SHP77 (cell line): ENCODE measurements at regions not wholly inside any gene's neighbourhood (a gene's known extent, or its start where the extent isn't known, plus 50 kb on each side); places are given as distances from the start of the nearest gene placed in this dataset.

ENCODE experiments used
- DNase-seq, 2 experiments: peaks; one replicate each; lab custom pipeline; 2025; lab: John Stamatoyannopoulos, UW

DNA sequence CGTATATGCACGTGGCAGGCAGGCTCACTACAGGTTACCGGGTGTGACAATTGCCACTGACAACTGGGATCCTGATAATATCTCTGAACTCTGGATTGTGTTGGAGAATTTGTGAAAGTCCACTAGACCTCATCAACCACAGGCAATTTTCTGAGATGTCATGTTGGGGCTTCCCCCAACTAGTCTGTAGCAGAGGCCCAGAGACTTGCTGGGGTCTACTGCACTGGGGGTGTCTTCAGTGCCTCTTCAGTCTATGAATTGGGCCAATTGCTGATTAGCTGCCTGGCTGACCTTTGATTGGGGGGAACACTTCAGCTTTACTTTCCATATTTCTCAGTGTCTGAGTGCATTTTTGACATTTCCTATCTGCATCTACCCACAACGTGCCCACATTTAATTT lies 201.5 kb downstream of the MTX2 start:
- no peak for DNase-seq

DNA sequence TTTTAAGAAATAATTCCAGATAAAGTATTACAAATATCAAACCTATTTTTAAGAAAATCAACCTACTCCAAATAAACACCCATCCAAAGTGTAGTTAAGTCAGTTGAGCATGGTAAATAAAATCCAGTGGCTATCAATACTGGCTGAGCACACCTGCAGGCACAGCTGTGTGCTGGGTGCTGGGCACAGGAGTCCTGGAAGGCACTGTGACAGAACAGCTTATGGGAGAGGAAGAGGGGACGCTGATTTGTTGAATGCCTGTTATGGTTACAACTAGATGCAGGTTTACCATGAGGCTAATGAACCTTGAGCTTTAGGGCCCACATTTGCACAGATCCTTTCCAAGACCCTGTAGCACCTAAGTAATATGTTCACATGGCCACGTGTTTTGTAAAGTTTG lies 202.7 kb downstream of the MTX2 start:
- peak; percentile 4 to 36 for DNase-seq

DNA sequence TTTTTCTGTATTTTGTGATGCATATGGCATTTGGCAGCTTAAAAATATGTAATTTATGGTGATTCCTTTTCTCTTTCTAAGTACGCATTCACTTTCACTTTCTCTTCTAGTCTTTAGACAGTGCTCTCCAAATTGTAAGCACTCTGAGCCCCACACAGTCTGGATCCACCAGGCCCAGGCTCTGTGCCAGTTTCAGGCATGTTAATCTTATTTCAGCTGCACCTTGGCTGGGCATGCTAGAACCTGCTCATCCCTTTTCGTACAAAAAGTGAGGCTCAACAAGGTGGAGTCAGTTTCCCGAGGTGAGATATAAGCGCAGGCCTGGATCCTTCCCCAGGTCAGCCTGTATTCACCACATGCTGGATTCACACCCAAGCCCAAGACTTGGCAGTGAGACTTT lies 203.9 kb downstream of the MTX2 start:
- peak; percentile 49 to 72 for DNase-seq

DNA sequence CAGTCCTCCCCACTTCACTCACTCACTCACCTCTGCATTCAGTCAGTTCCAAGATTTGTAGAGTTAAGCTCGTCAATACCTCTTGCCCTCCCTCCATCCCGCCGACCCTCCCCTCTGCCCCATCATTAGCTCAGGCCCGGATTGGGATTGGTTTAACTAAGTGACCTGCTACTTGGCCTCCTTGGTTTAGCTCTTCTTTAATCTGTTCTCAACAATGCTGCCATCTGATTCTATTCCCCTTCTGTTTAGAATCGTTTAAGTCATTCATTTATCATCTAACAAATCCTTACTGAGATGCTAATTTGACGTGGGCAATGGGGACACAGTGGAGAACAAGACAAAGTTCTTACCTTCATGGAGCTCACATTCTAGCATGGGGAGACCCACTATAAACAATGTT lies 204.6 kb downstream of the MTX2 start:
- DNase-seq, result no peak

DNA sequence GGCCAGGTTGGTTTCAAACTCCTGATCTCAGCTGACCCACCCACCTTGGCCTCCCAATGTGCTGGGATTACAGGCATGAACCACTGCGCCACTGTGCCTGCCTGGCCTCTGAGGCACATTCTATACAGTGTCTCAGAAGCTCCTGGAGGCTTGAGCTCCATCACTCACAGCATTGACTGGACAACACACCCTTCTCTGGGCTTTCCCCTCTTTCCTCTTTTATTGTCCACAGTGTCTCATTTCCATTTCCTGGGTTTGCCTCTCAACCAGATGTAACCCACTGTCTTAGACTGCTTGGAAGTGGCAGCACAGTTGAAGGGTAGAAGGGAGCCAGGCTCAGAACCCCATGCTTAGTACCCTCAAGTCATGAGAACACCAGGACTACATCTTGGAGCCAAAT lies 208.1 kb downstream of the MTX2 start:
- no peak for DNase-seq

DNA sequence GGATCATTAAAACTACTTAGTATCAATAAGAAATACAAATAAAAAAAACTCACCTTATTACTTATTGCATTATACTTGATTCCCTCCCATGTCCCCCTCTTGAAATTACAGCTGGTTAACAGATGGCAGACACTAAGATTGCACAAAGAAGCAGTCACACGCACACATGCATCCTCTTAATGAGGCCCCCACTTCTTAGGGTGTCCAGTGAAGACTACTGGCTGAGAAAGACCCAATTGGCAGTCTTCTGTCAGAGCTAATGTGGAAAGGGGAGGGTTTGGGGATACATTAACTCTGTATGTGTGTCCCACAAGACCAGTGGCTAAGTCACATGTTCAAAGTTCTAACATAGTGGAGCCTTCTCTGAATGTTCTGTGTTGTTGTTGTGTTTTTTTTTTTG lies 210.7 kb downstream of the MTX2 start:
- no peak for DNase-seq

DNA sequence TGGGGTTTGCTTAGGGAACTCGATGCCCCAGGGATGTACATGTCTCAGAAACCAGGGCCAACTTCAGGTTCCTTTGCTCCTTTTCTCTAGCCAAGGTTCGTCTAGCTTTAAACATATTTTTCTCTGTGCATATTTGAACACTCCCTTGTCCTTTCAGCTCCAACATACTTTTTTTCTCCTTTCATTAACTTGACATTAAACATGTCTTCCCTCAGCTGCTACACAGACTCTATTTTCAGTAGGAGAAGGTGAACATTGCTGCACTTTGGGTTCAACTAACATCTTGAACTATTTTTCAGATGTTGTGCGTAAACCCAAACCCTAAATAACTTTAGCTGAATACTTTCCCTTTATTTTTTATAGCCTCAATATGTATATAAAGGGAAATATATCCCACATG lies 212.9 kb downstream of the MTX2 start:
- DNase-seq, result no peak

DNA sequence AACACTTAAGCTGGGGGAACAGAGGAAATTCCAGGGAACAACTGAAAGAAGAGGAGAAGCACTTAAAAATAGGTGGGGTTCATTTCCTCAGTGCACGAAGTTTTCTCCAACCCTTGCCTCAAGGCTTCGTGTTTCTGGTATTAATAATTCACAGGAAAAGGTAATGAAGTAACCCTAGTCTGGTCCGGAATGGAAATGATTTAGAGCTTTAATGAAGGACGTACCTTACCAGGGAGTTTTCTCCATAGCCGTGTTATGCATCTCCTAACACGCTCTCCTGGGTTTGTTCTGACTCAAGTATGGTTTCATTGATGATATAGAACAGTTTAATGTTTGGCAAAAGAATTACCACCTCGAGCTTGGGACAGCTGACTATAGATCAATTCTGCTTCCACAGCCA lies 214.2 kb downstream of the MTX2 start:
- no peak for DNase-seq

DNA sequence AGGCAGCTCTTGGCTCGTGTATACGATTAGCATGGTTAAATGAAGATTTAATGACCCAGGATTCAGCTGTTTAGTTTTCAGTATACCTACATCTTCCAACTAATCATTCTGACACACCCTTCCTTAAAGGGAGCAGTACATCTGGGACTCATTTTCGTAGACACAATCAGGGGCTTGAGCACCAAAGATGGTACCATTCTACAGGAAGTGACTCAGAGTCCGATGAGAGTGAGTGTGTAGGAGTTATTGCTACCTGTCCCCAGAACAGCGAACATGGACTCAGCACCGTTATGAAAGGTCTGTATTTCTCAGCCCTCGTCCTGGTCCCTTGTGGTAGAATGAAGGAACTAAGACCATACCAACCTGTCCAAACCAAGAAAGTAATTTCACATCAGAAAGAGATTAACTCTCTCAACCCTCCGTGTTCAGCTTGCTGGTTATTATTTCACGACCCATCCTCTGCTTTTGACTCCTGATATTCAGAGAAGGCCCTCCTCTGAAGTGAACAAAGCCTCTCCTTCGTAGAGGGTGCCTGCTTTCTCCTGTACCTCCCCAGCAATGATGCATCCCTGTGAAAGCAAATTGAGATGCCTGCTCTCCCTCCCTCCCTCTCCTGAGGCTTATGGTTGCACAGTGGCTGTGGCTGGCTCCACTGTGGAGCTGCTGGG lies 214.8 kb downstream of the MTX2 start:
- DNase-seq, result no peak

DNA sequence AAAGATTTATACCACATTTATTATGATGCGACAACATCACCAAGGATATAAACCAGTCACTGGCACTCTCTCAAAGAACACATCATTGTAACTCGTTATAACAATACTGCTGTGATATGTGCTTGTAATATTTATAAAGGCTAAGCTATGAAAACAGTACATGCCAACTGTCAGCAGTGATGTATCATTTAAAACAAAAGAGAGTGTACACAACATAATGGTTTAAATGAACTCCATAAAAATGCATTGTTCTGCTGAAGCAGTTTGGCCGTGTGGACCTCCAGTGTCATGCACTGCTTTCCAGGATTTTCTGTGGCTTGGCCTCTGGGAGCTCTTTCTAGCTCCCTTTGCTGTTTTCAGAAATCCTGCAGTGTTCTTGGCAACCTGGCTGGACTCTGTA lies 215.6 kb downstream of the MTX2 start:
- no peak for DNase-seq

DNA sequence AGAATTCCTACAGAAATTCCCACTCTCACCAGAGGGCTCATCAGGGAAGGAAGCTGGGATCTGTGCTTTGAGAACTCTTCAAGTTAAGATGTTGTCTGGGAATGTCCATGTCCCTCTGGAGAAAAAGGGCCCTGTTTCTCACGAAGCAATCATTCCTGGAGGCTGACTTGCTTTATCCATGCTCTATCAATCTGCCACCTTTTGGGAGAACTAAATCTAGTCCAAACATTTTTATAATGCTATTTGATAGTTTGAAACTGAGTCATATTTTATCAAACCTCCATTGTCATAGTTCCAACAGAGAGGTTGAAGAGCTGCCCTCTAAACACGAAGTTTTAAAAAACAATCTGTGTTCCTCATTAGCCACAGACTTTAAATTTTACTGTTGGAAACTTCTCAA lies 219.2 kb downstream of the MTX2 start:
- DNase-seq, result no peak

DNA sequence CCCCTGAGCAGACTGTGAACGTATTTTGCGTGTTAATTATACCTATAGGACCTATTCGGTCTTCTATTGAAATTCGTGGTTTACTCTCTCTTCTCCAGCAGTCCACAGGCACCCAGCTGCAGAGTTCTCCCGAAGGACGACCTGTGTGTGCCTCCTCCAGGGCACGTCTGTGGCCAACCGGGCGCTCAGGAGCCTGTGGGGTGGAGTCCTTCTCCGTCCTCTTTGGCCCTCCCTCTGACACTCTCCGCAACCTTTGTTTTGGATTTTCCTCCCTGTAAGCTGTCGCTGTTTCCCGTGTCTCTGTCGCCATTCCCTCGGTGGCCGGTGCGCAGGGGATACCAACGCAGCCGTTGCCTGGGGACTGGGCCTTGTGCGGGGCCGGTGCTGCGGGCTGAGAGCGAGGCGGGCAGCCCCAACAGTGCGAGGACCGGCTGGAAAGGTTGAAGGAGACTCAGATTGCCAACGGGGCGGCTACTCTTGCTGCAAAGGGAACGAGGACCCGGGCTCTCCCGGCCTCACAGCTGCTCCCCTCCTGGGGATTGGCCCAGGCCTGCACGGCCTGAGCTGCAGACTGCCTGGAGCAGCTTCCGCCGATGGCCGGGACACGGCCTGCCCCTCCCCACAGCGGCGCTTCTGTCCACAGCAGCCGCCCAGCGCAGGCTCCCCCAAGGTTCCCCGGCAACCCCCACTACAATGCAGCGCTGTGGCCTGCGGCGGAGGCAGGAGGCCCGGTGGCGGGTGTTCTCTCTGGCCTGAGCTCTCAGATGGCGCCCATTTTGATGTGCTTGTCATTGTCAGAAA lies 221.0 kb downstream of the MTX2 start:
- no peak for DNase-seq

DNA sequence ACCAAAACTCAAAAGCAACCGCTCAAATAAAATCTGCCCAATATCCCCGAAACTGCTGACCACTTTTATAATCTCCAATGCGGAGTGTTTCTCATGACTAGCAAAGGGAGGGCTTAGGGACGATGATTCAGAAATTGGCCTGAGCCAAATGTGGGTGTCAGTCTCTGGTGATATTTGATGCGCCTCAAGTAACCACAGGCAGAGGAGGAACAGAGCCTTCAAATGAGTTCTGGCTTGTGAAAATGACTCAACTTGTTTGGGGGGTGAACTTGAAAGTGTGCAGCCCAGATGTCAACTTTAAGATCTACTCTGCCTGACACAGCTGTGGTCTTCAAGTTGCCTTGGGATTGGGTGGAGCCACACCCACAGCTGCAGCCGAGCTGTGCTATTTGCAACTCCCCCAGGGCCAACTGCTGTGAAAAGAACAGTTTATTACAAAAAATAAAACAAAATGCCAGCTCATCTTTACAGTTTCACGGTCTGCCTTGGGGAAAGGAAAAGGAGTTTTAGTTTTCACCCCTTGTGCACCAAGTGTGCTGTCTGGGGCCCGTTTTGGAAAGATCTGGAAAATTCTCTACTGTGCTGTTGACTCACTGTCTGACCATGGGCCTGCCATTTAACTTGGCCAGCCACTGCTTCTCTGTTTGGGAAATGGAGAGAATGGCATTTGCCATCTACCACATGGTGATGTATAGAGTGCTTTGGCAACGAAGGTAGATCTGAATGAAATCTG lies 222.1 kb downstream of the MTX2 start:
- no peak for DNase-seq

DNA sequence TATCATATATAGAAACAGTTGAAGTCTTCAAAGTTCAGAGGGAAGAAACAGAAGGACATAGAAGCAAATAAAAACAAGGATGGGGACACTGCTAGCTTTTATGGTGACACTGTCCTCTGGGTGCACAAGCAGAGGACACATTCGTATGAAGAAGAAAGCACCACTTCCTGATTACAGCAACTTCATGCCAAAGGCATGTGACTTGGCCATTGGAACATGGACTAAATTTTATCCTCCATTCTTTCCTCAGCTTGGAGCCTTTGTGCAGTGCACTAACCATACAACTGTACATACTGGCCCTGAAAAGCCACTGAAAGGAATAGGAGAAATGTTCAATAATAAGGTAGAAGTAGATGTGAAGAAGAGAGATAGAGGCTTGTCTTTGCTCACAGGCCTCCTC lies 223.3 kb downstream of the MTX2 start:
- DNase-seq, result no peak

DNA sequence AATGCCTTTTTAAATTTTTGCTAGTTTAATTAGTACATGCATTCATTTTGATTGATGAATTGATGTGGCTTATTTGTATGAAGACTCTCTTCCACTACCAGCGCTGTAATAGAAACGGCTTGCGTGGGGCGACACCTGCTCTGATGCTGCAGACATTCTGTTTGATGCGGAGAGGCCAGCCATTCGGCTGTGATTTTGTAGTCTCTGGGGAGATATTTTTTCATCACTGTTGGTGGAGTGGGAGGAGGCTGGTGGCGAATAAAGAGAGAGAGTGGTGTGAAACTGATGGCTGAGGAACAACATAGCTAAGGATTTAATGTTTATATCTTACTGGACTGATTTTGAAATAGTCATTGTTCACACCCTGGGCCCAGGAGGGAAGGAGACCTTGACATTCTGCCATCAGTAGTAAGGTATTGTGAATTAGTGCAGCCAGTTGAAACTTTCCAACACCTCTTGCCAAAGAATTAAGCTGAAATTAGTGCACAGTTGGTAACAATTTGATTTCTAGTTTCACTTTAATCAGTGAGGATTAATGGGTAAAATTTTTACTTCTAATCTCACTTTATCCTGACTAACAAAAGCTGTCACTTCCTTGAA lies 224.1 kb downstream of the MTX2 start:
- no peak for DNase-seq

DNA sequence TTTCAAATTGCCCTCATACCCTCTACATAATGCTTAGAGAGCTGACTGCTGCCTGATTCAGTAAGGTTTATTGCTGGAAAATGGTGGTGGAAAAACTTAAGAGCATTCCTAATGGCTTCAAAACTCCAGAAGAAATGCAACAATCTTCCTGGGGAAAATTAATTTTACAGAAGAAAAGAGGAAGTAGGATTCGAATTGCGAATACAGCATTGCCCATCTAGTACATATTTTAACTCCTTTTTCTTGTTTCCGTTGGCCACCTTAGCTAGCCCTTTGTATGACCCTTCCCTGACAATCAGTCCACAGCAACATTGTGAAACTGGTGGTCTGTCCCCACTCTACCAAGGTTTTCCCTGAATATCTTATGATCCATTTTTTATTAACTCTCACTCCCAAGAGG lies 224.7 kb downstream of the MTX2 start:
- DNase-seq, result no peak

DNA sequence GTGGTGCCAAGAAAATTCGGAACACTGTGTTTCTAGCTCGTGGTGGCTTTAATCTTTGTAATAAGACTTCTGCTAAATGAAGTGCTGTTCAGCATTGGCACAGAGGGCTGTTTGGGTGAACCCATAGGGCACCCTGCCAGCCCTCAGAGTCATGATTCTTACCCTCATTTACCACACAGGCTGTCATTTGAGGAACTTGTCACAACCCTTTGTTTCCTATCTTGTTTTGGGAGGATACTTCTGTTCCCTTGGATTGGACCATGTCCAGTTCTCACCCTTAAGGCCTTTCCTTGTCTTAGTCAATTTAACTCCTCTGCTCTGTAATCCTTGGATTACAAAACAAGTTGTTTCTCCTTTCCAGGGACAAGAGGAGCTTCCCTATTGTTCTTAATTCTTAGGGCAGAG lies 225.7 kb downstream of the MTX2 start:
- DNase-seq, result no peak

DNA sequence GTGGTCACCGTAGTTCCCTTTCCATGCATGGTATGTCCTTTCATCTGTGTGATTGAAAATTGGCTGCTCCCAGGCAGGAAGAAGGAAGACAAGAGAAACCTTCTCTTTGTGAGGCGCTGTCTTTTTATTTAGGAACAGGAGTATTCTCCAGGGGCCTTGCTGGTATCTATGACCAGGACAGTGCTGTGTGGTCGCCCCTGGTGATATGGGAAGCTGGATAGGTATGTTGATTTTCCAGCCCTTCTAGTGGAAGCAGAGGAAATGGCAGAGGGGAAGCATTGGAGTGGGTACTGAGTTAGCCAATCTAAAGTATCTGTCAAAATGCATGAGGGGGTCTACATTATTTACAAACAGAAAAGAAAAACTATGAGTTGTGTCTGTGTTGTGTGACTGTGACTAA lies 226.6 kb downstream of the MTX2 start:
- no peak for DNase-seq

DNA sequence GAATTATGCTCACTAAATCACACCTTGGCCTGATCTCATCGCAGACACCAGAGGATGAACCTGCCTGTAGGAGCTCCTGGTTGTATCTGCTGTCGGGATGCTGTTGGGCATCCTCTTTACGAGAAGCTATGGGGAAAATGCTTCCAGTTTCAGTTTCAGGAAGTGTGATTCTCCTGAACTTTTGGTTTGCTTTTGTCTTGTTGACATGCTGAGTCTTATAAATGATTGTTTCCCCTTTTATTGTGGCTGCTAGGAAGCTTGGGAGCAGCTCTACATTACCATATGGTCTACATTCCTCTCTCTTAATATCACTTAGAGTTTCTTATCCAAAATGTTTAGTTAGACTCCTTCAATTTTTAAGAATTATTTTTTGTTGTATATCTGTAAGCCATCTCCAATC lies 227.5 kb downstream of the MTX2 start:
- no peak for DNase-seq

DNA sequence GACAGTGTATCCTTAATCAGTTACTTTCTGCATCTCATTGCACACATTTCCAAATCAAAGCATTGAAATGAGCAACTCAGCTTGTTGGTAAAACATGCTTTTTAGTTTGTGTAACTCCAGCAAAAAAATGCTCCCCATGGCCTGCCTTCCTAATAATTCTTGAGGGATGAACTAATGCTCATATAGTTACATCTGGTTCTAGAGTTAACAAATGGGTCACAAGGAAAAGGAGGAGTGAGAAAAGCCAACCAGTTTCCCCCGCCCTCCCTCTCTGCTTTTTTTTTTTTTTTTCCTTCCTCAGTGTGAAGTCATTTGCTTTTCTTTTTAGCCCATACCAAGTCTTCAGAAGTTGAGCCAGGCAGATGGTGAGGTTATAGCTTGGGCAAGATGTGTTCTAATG lies 231.7 kb downstream of the MTX2 start:
- no peak for DNase-seq

DNA sequence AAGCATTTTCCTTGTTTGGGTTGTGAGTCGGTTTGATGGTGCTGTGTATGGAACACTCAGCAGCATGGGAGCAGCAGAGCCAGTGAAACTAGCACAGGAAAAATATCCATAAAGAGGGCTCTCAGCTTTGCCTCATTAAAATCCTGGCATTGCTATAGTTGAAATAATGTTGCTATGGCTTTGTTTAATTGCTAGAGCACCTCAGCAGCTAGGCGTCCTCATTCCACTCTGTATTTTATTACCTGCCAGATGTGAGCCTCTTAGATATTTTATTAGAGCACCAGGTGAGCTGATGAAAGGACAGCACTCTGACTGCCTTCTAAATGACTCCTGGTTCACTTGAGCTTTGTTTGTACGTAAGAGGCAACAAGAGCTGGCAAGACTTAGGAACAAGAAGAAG lies 232.4 kb downstream of the MTX2 start:
- no peak for DNase-seq

DNA sequence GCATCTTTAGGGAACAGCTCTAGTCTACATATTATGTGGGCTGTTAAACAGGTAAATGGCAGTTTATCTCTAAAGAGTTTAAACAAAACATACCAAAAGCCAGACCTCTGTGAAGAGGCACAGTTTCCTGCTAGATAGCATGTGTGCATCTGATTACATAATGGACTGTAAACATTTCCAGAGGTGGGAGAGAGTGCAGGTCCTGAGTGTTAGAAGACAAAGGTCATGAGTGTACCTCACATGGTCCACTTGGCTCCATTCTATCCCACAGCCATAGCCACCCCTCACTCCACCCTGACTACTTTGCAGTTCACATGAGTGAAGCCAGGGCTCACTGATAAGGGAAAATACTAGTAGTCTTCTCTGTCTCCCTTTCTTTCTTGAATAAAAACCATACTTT lies 233.4 kb downstream of the MTX2 start:
- DNase-seq, result no peak

DNA sequence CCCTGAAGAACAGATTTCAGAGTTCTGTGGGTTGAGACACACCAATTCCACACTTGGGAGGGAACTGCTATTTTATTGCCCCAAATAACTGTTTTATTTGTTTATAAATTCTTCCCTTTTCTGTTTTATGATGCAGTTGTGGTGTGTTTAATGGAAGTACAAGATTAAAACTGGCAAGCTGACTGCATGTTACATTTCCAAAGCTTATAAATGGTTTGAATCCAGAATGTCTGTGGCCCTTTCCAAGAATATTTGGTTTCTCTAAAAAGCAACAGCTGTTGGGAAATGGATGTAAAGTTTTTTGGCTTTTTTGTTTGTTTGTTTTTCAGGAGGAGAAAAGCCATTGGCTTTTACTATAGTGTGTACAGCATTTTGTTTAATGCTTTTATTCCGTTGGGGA lies 234.5 kb downstream of the MTX2 start:
- DNase-seq, result no peak
